DND-41 (cell line): ENCODE measurements at regions not wholly inside any gene's neighbourhood (a gene's known extent, or its start where the extent isn't known, plus 50 kb on each side); places are given as distances from the start of the nearest gene placed in this dataset.
"Not testable (repeated sequence)": the region's sequence is repeated elsewhere in the genome, so short reads cannot be mapped to it uniquely, and the experiment has no call there.

Source experiments
- ATAC-seq: fragments of 200-7000 bp; cut with Tn5 transposase; 3 replicates; pipeline ENCODE4 v1.9.1; 2021; ENCODE audit warnings: low read depth; ENCODE audit not compliant: insufficient read depth
- DNase-seq: peaks from one replicate; pipeline ENCODE4 v3.0.0-alpha.2; 2020
- H2AFZ ChIP-seq: 2 replicates; pipeline ENCODE4 v1.6.0; 2012; ENCODE audit warnings: low read depth, low read length
- H3K27ac ChIP-seq: 2 replicates; pipeline ENCODE4 v1.5.1; 2012; ENCODE audit warnings: low read length, inconsistent platforms
- H3K27me3 ChIP-seq: fragments of 200-600 bp; sonication (generic); 2 replicates; pipeline ENCODE4 v1.6.0; 2012; ENCODE audit warnings: low read length, mild to moderate bottlenecking, inconsistent platforms; ENCODE audit not compliant: insufficient read depth, poor library complexity
- H3K36me3 ChIP-seq: 2 replicates; pipeline ENCODE4 v1.5.1; 2012; ENCODE audit warnings: low read length, inconsistent platforms; ENCODE audit not compliant: insufficient read depth
- H3K4me1 ChIP-seq: 2 replicates; pipeline ENCODE4 v1.5.1; 2012; ENCODE audit warnings: mild to moderate bottlenecking, low read length; ENCODE audit not compliant: insufficient read depth
- H3K4me2 ChIP-seq: 2 replicates; pipeline ENCODE4 v1.6.0; 2012; ENCODE audit warnings: mild to moderate bottlenecking, moderate library complexity, low read length, inconsistent platforms; ENCODE audit not compliant: insufficient read depth
- H3K4me3 ChIP-seq, 2 experiments: fragments of 200-600 bp in 1 of 2; shearing (Covaris generic) in 1 of 2; 2 replicates each; pipeline ENCODE4 v1.5.1; 2012 to 2016; ENCODE audit warnings: inconsistent platforms in 2 of 2, low read length in 2 of 2, mild to moderate bottlenecking in 2 of 2, low read depth in 1 of 2, moderate library complexity in 1 of 2
- H3K79me2 ChIP-seq: 2 replicates; pipeline ENCODE4 v1.6.0; 2012; ENCODE audit warnings: low read length, inconsistent platforms; ENCODE audit not compliant: insufficient read depth
- H3K9ac ChIP-seq: 2 replicates; pipeline ENCODE4 v1.6.0; 2012; ENCODE audit warnings: low read depth, mild to moderate bottlenecking, inconsistent platforms, low read length, moderate library complexity
- H3K9me3 ChIP-seq: 2 replicates; pipeline ENCODE4 v1.5.1; 2012; ENCODE audit warnings: low read length, moderate library complexity, mild to moderate bottlenecking, inconsistent platforms; ENCODE audit not compliant: insufficient read depth, severe bottlenecking
- H4K20me1 ChIP-seq: 2 replicates; pipeline ENCODE4 v1.6.0; 2012; ENCODE audit warnings: low read length; ENCODE audit not compliant: insufficient read depth
- TF ChIP-seq, protein P1 (sequence below): IDR thresholded peaks from 2 replicates; pipeline ENCODE4 v1.5.1; 2012; ENCODE audit warnings: borderline replicate concordance, low read length, moderate library complexity, mild to moderate bottlenecking; ENCODE audit not compliant: poor library complexity, severe bottlenecking; ENCODE audit errors: extremely low read depth

- not testable (repeated sequence) for H3K27me3 ChIP-seq, H3K4me2 ChIP-seq, H3K36me3 ChIP-seq, H4K20me1 ChIP-seq, H3K4me1 ChIP-seq, H3K27ac ChIP-seq, H3K9me3 ChIP-seq, H2AFZ ChIP-seq, H3K9ac ChIP-seq, H3K4me3 ChIP-seq, H3K79me2 ChIP-seq
- DNase-seq (peak; percentile 7), ATAC-seq (peak; percentile 68; the same call in 2 of the 3 replicates)
- TF ChIP-seq, protein P1, sequence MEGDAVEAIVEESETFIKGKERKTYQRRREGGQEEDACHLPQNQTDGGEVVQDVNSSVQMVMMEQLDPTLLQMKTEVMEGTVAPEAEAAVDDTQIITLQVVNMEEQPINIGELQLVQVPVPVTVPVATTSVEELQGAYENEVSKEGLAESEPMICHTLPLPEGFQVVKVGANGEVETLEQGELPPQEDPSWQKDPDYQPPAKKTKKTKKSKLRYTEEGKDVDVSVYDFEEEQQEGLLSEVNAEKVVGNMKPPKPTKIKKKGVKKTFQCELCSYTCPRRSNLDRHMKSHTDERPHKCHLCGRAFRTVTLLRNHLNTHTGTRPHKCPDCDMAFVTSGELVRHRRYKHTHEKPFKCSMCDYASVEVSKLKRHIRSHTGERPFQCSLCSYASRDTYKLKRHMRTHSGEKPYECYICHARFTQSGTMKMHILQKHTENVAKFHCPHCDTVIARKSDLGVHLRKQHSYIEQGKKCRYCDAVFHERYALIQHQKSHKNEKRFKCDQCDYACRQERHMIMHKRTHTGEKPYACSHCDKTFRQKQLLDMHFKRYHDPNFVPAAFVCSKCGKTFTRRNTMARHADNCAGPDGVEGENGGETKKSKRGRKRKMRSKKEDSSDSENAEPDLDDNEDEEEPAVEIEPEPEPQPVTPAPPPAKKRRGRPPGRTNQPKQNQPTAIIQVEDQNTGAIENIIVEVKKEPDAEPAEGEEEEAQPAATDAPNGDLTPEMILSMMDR, result peak; percentile 52
Measured at GRCh38 chr2:89243114-89243700, 551.7 kb downstream of the RPIA start.

- DNase-seq, H3K4me1 ChIP-seq, H3K9me3 ChIP-seq, H3K4me2 ChIP-seq, H4K20me1 ChIP-seq, H3K4me3 ChIP-seq, H2AFZ ChIP-seq, H3K27me3 ChIP-seq, H3K79me2 ChIP-seq, H3K9ac ChIP-seq, ATAC-seq, H3K36me3 ChIP-seq, H3K27ac ChIP-seq: not testable (repeated sequence)
Measured at GRCh38 chr2:89244407-89244806, 552.9 kb downstream of the RPIA start.

DNA sequence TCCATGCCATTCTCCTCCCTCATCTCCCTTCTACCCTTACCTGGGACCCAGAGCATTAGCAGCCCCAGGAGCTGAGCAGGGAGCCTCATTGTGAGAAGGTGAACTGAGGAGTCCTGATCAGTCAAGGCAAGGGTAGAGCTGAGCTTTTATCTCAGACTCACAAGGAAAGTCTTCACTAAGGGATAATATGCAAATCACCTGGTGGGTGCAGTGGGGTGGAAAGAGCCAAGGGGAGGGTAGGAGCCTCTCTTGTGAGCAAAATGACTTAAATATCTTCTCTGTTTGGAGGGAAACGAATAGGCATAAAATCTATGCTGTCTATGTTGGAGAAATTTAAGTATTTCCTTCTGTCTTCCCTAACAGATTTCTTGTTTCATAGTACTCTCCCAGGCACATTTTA lies 554.0 kb downstream of the RPIA start:
- H3K4me2 ChIP-seq, DNase-seq, H3K9me3 ChIP-seq, H3K79me2 ChIP-seq, H3K9ac ChIP-seq, H3K4me1 ChIP-seq, H3K4me3 ChIP-seq, H3K36me3 ChIP-seq, ATAC-seq, H2AFZ ChIP-seq, H4K20me1 ChIP-seq, H3K27ac ChIP-seq, H3K27me3 ChIP-seq: not testable (repeated sequence)

- DNase-seq, H4K20me1 ChIP-seq, H3K9ac ChIP-seq, H3K27me3 ChIP-seq, H3K9me3 ChIP-seq, H3K79me2 ChIP-seq, H3K4me2 ChIP-seq, H3K4me3 ChIP-seq, H2AFZ ChIP-seq, H3K27ac ChIP-seq, H3K36me3 ChIP-seq, H3K4me1 ChIP-seq, ATAC-seq: not testable (repeated sequence)
Measured at GRCh38 chr2:89246027-89246426, 554.6 kb downstream of the RPIA start.

DNA sequence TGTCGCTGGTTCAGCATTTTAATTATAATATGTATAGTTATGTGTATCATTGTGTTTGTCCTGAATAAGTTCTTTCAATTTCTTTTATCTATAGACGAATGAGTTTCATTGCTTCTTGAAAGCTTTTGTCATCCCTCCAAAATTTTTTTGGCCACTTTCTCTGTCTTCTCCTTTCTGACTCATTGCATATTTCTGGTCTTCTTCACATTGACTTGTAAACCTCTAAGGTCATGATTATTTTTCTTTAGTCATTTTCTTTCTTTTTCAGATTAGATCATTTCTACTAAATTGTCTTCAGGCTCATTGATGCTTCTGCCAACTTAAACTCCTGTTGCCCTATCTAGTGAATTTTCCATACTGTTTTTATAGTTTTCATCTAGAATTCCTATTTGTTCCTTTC lies 555.1 kb downstream of the RPIA start:
- H4K20me1 ChIP-seq, H3K27ac ChIP-seq, H3K4me2 ChIP-seq, H3K4me1 ChIP-seq, H2AFZ ChIP-seq, H3K4me3 ChIP-seq, H3K79me2 ChIP-seq, H3K36me3 ChIP-seq, H3K27me3 ChIP-seq, H3K9ac ChIP-seq, ATAC-seq, DNase-seq, H3K9me3 ChIP-seq: not testable (repeated sequence)

GRCh38 chr2:89255013-89255412 lies 563.5 kb downstream of the RPIA start:
- H3K9me3 ChIP-seq, H4K20me1 ChIP-seq, DNase-seq, H3K36me3 ChIP-seq, H3K79me2 ChIP-seq, H3K4me1 ChIP-seq, H3K9ac ChIP-seq, H3K27ac ChIP-seq, H3K27me3 ChIP-seq, H2AFZ ChIP-seq, H3K4me2 ChIP-seq, ATAC-seq, H3K4me3 ChIP-seq: not testable (repeated sequence)

- not testable (repeated sequence) for H3K27ac ChIP-seq, ATAC-seq, H3K4me1 ChIP-seq, H3K79me2 ChIP-seq, H2AFZ ChIP-seq, H3K4me2 ChIP-seq, H3K4me3 ChIP-seq, DNase-seq, H3K9me3 ChIP-seq, H4K20me1 ChIP-seq, H3K36me3 ChIP-seq, H3K27me3 ChIP-seq, H3K9ac ChIP-seq
Measured at GRCh38 chr2:89273443-89273842, 582.0 kb downstream of the RPIA start.

DNA sequence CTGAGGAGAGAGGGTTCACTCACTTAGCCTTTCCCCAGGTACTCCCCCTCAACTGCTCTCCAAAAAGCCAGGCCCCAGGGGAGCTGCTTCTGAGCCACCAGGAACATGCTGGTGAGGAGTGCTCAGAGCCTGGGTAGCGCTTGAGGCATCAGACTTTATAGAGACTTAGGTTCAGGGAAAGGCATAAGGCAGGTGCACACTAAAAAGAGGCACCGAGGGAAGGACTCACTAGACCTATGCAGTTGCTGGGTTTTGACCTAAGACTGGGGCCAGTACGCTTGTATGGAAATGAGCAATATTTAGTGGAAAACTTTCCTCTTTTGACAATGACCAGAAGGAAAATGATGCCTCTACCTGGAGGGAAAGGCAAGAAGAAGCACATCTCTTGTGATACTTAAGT lies 589.1 kb downstream of the RPIA start:
- H3K27me3 ChIP-seq, H3K4me1 ChIP-seq, H4K20me1 ChIP-seq, H3K79me2 ChIP-seq, H3K9ac ChIP-seq, H3K4me3 ChIP-seq, H3K36me3 ChIP-seq, H3K4me2 ChIP-seq, ATAC-seq, H3K27ac ChIP-seq, H2AFZ ChIP-seq, DNase-seq, H3K9me3 ChIP-seq: not testable (repeated sequence)
